DMS153 treated with DMSO at 0.1 percent for 48 hours (cell line): ENCODE measurements at regions not wholly inside any gene's neighbourhood (a gene's known extent, or its start where the extent isn't known, plus 50 kb on each side); places are given as distances from the start of the nearest gene placed in this dataset.

Experiments used
- DNase-seq: peaks from one replicate; lab custom pipeline; 2025; ENCODE audit not compliant: unreplicated experiment; lab: John Stamatoyannopoulos, UW

DNA sequence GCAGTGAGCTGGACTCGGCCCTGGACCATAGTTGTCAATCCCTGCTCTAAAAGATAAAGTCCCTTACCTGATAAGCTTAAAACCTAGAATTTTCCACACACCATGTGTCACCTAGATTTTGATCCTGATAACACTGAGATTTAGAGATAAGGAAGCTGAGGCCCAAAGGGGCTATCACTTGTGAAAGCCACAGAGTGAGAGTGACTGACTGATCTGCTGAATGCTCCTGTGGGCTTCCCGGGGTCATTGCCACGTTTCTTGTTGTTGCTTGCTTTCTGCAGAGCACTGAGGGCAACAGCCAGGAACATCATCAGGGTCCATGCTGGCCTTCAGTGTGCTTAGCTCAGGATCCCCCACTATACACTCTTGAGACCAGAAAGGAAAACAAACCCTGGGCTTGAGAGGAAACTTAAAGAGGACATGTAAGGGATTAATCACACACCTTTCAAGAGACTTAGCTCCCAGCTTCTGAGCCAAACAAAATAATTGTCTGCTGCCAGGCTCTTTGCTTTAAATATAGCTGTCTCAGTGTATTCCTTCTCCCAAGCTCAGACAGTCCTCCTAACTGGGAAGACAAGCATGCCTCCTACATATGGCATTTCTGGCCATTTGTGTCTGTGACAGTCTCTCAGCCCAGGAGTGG lies 82.6 kb upstream of the ARHGAP5 start:
- DNase-seq: no peak

GRCh38 chr14:32003585-32003984 lies 73.5 kb upstream of the ARHGAP5 start:
- no peak for DNase-seq

DNA sequence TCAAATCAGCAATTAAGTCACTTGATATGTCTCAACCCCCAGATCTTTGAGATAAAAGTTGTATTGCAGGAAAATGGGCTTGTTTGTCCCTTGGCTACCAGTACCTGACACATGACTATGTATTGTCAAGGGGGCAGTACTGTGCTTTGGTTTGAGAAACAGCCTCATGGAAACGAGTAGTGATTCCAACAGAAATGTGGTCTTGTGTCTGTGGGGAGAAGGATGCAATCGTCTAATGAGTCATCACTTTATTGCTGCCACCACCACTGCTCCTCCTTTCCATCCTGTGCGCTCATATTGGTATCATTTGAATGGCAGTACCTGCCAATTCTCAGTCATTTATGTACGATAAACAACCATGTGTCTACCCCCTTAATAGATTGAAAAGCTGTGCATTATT lies 72.8 kb upstream of the ARHGAP5 start:
- no peak for DNase-seq

GRCh38 chr14:32005628-32006027 lies 71.5 kb upstream of the ARHGAP5 start:
- no peak for DNase-seq

DNA sequence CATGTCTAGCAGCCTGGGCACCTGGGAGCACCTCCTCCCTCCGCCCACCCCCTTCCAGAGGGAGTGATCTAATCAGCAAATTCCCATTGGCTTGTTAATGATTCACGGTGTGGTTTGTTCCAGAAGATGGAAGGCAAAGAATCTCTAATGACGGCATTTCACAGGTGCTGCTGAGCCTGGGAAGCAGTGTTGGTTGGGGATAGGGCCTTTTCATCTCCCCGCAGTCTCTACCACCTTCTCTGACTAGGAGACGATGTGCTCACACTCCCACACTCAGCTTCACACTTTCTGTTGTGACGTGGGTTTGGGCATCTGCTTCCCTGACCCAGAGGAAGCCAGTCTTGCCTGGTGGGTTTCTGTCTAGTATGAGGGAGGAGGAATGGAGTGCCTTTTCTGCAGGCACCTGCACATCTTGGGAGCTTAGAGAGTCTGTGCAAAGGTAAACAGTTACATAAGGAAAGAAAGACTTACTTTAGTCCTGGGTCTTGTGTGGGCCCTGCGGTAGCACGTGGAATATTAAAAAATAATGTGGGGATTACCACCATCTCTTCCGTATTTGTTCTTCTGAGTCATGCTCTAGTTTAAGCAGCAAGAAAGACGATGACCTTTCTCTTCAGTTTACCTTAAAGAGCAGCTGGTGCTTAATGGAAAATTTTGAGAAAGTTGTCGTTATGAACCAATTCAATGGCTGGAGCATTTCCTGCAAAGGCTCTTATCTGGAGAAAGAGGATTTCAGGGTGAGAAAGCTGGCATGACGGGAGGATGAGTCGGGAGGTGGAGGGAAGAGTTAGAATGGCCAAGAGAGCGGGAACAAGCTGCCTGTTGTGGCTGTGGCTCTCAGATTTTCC lies 70.6 kb upstream of the ARHGAP5 start:
- DNase-seq: peak; percentile 14

DNA sequence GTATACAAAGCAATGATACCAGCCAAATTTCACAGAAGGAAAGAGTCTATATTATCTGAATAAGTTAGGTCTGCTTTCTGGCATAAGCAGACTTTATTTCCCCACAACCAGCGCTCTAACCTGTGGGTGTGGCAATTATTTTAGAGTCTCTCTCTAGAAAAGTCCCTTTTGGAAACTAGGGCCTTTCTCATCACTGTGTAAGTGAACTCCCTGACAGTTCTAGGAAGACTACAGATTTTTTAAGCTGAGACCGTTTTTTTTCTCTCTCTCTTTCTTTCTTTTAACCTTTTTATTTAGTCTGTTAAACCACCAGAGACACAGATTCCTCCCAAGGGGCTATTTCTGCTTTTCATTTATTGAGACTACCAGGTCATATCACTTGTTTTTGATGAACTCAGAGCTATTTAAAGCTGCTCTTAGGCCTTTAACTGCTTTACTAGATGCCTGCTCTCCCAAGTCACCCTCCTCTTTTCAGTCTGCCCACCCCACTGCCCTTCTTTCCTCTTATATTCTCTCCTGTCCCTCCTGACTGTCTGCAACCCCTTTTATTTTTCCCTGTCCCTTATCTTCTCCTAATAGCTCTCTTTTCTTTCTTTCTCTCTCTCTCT lies 69.2 kb upstream of the ARHGAP5 start:
- no peak for DNase-seq

DNA sequence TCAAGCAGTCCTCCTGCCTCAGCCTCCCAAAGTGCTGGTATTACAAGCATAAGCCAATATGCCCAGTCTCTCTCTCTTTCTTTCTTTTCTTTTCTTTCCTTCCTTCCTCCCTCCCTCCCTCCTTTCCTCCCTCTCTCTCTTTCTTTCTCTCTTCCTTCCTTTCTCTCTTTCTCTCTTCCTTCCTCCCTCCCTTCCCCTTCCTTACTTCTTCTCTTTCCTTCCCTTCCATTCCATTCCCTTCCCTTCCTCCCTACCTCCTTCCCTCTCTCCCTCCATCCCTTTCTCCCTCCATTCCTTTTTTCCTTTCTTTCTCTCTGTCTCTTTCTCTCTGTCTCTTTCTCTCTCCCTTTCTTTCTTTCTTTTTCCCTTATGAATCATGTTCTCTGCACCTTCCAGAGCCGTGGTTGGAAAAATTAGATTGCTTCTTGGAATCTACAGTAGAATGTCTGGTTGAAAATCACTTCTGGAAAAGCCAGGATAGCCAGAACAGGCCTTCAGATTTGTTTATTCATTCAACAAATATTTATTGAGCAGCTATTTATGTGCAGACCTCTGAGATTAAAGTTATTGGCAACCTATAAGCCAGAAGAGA lies 68.4 kb upstream of the ARHGAP5 start:
- no peak for DNase-seq

DNA sequence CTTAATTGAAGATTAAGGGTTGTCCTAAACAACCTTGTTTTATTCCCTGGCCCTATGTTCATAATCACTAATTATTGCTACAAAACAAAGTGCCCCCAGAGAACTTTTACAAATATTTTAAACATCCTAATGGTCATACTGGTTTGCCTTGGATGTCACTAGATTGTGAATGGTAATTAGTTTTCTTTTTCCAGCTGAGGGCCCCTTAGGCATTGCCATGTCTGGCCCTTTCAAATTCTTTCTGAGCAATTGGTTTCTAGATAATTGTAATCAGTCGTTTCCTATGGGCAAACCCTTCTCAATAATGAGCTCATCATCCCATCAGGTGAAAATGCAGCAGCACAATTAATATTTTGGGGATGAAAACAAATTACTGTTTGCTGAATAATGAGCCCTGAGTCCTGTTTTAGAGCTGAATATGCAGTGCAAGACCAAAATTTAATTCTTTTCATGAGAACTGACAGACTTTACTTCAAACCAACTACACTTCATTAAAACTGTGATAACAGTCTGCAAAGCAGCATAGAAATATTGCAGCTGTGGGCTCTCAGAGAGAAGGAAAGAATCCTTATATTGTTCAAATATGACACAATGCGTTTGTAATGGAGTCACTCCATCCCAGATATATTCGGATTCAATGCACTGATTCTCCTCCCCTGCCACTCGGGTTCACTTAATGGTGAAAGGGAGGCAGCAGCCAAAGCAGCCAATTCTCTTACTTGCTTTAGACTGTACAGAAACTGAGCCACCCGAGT lies 67.7 kb upstream of the ARHGAP5 start:
- no peak for DNase-seq

GRCh38 chr14:32009976-32010581 lies 67.0 kb upstream of the ARHGAP5 start:
- no peak for DNase-seq

GRCh38 chr14:32010604-32011125 lies 66.4 kb upstream of the ARHGAP5 start:
- no peak for DNase-seq

GRCh38 chr14:32011225-32011624 lies 65.9 kb upstream of the ARHGAP5 start:
- no peak for DNase-seq

- no peak for DNase-seq
These were observed 65.0 kb upstream of the ARHGAP5 start for GRCh38 chr14:32012062-32012461.

DNA sequence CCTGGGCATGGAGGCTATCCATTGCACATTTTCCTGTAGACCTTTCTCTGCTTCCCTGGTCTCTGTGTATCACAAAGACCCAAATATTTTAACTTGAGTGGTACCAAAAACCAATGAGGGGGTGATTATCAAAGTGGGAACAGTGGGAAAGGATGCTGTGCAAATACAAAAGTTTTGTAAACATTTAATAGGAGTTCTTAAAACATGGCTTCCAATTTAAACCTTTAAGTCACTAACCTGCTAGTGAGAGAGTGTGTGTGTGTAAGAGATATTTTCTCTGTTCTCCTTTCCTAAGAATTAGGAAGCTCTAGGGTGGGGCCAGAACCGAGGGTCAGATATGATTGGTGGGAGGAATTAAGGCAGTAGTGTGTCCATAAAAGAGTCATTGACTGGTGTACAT lies 64.5 kb upstream of the ARHGAP5 start:
- no peak for DNase-seq

DNA sequence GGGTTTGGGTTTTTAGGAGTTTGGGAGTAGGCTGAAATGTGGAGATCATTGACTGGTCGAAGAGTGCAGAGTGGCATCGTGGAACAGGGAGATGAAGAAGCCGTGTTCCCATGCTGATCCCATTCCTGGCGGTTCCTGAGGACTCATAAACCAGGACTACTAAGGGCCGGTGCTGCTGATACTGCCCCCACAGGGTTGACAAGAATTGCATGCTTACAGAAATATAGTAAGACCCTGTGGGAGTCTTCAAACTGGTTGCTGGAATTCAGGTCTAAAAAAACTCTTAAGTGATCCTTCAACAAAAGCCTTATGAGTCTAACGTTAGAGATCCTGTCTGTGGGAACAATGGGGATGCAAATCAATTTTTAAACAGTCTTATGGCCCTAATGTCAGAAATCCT lies 64.0 kb upstream of the ARHGAP5 start:
- DNase-seq: no peak

DNA sequence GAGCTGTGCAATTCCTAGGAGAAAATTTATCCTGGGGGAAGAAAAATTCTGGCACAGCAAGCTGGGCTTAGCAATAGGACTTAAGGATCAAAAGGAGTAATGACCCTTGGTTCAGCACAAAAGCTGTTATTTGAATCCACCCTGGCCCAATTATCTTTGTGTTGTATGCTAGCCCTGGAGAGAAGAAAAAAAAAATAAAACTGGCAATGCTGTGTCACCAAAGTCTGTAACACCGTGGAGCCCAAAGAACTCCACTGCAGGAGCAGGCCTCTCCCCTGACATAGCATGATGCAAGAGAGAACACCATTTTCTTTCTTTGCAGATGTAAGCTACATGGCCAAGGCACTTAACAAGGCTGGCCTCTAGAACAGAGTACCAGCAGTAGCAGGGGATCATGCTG lies 63.0 kb upstream of the ARHGAP5 start:
- DNase-seq: no peak

DNA sequence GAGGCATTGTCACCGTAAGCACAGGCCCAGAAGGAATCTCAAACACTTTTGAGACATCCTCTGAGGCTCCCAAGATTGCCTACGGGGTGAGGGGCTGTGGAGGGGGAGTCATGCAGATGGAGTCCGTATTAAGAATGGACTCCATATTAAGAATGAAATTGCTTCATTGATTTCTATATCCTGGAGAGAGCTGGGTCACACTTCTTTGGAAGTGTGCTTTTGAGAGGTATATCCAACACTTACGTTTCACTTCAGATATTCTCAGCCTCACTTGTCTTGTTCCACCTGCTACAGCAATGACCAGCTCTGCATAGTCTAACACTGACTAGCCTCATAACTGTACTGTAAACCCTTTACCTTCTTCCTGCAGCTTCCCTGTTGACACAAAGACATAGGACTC lies 62.6 kb upstream of the ARHGAP5 start:
- DNase-seq: no peak

DNA sequence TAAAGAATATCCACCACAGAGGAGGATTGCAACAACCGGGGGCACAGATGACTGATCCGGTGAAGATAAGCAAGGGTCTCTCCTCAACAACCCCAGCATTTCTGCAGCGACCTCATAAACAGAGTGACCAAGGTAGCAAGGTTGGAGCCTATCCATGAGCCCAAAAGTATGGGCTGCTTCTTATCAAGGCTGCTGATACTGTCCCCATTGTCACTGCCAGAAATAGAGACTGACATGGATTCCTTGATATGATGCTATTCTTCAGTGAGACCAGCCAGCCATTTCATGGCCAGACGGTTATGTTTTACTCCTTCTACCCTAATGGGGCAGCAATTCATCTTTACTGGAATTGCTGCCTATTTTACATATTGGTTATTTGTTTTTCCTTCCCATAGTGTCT lies 61.9 kb upstream of the ARHGAP5 start:
- DNase-seq: no peak

- DNase-seq: no peak
These were observed 59.5 kb upstream of the ARHGAP5 start for GRCh38 chr14:32017587-32017986.

DNA sequence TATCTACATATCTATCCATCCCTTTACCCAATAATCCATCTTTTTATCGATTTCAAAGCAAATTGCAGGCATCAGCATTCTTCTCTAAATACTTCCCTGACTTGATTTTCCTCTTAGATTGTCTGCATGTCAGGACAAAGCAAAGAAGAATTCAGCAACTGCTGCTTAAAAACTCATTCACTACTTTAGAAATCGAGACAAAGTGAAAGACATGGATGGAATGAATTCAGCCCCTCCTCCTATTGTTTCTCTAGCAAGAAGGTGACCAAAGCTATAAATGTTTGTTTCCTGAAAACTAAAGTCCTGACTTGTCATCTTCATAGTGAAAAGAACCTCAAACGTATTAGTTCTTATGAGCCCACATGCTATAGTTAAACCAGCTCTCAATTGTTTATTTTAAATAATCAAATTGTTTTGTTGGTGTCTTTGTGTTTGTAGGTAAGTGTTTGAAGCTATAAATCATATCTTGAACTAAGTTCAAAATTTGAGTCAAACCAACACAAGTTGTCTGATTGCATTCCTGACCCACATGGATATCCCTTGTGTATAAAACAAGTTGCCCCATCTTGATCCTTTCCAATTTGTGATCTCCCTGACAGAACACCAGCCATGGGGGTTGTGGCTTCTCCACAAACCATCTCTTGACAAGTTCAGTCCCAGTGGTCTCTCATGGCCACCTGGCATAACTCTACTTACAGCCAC lies 58.6 kb upstream of the ARHGAP5 start:
- DNase-seq: no peak

DNA sequence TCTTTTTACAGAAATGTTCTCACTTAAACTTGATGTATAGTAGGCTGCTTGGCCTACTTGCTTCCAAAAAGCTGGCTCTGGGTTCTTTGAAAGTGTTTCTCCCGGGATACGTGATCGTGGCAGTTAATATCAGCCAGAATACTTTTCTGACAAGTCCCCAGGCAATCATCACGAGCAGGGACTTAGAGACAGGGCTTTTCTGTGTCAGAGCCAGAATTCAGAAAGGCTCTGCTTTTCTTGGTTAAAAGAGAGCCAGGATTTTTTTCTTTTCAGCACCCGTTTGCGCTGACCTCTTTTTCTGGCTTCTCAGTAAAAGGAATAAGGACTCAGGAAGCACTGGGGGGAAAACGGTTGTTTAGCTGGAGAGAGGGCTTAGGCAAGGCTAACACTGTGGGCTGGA lies 57.8 kb upstream of the ARHGAP5 start:
- DNase-seq: no peak
